Suppressor macrophage treated with lipopolysaccharide for 1 hour (primary cell): ENCODE measurements at regions not wholly inside any gene's neighbourhood (a gene's known extent, or its start where the extent isn't known, plus 50 kb on each side); places are given as distances from the start of the nearest gene placed in this dataset.

Experiments
- DNase-seq, 3 donors: peaks; one replicate each; pipeline ENCODE4 v3.0.0-alpha.2; 2020 to 2022

DNA sequence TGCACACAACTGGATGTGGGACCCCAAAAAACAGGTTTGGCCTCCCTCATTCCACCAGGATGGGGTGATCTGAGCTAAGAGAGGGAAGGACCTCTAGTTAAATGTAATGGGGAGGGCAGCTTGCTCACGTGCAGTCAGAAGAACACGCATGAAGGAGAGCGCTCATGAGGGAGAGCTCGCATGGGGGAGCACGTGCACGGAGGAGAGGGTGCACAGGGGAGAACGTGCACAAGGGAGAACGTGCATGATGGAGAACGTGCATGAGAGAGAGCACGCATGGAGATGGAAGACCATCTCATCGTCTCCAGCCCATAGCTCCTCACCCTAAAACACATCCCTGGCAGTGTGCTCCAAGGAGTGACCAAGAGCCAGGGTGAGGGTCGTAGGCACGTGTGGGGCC, 141.2 kb downstream of the RBFOX3 start:
- no peak for DNase-seq

DNA sequence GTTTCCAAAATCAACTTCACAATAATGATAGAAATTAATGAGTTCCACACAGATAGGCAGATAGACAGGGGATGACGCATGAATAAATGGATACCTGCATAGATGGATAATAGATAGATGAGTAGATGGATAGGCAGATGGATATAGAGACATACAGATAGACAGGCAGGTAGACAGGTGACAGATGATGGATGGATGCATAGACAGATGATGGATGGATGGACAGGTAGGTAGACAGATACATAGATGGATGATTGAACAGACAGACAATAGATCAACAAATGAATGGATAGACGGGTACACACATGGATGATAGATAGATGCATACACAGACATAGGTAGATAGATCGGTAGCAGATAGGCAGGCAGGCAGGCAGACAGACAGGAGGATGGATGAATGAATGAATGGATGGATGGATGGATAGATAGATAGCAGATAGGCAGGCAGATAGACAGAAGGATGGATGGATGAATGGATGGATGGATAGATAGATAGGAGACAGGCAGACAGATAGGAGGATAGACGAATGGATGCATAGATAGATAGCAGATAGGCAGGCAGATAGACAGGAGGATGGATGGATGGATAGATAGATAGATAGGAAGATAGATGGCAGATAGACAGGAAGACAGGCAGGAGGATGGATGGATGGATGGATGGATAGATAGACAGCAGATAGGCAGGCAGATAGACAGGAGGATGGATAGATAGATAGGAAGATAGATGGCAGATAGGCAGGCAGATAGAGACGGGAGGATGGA, 142.5 kb downstream of the RBFOX3 start:
- no peak for DNase-seq

DNA sequence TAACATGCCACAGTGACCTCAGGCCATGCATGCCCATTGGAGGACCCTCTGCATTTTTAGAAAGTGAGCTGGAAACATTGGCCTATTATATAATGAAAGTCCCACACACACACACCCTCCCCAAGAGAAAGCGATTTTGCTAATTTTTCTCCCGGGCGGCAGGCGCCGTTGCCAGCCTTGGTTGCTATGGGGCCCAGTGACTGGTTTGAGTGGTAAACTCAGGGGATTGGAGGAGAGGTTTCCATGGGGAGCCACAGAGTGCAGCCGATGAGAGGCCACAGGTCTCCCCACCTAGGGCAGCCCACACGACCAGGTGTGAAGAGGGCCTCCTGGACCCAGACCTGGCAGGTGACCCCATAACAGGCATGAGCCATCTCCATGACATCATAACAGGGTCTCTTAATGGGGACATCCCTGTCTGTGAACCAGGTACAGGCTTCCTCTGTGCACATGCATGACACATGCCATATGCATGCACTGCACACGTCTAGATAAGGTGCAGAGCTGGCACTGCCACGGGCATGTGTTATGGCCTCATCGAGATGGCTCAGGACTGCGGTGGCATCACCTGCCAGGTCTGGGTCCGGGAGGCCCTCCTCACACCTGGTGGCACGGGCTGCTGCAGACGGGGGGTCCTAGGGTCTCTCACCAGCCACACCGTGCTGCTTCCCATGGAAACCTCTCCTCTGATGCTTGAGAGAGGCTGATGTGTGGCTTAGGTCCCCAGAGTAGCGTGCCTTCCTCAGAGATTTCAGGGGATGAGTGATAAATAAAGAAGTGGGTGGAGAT, 144.1 kb downstream of the RBFOX3 start:
- no peak for DNase-seq

DNA sequence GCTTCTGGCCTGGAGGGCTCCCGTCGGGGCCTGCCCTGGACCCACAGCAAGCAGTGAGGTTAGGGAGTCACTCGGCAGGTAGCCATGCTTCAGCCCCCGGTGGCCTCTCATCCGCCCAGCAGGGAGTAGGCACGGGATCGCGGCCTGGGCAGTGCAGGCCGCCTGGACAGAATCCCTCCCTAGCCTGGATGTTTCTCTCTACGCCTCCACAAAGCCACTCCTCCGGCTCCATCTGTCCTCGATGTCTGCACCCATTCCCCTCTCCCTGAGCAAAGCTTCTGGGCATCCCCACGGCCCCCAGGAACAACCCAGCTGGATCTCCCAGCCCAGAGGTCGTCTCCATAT, 145.2 kb downstream of the RBFOX3 start:
- no peak for DNase-seq

DNA sequence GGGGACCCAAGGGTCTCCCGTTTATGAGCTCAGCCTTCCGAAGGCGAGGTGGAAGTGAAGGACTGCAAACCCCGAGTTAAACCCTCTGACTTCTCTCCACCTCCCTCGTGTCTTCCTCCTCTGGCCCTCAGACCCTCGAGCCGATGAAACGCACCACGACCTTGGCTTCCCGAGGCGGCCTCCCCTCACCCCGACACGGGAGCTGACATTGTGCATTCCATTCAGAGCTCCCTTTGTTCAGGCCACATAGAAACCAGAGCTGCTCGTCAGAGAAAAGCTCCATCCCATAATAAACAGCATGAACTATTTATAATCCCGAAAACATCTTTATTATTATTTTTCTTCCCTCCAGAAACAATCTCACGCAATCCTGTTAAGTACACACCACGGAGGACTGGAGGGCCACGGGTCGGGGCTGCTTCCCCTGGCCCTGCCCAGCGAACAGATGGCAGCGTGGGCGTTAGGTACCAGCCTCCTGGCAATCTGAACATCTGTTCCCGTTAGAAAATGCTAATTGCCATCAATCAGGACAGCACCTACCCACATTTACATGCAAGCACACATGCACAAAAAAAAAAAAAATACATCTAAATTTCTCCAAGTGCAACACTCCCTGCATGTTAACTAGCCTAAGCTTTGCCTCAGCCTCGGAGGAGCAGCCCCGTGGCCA, 145.7 kb downstream of the RBFOX3 start:
- no peak for DNase-seq

DNA sequence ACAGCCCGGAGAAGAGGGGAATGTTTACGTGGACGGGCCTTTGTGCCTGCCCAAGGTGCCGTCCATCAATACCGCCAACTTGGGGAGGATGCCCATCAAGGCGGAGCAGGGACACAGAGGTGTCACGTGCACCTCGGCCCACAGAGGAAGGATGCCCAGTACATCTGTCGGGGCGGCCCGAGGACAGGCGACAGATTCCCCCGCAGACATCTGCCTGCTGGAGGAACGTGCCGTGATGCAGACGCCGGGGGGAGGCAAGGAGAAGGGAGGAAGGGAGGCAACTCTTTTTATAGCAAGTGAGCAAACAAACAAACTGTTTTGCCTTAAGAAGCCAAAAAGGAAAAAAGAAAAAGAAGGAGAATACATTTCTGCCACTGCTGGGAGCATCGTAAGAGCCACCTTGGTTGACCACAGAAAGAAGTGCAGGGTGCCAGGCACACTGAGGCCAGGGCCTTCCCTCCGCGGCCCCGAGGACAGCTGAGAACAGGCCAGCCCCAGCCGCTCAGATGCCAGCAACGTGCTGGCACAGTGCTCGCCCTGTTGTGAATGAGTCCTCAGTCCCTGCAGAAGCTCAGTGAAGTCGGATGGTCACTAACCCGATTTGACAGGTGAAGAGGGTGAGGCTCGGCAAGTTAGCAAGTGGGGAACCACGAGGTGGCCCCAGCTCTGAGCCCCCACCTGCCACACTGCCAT, 146.4 kb downstream of the RBFOX3 start:
- no peak for DNase-seq

DNA sequence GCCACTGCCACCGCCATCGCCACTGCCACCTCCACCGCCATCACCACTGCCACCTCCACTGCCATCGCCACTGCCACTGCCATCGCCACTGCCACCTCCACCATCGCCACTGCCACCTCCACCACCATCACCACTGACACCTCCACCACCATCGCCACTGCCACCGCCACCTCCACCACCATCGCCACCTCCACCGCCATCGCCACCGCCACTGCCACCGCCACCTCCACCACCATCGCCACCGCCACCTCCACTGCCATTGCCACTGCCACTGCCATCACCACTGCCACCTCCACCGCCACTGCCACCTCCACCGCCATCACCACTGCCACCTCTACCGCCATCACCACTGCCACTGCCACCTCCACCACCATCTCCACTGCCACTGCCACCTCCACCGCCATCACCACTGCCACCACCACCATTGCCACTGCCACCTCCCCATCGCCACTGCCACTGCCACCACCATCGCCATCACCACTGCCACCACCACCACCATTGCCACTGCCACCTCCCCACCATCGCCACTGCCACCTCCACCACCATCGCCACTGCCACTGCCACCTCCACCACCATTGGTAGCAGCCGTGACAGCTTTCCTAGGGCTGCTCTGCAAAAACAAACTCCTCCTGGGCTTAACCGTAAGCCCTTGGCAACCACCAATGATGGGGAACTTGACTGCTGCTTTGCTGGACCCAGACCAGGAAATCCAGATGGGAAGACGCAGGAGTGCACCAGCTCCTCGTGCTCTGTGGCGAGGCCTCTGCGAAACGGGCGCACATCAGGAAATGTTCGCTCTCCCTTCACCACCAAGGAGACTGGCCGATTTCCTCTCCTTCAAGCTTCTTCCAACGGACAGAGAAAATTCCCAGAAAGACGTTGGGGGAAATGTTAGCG, 147.2 kb downstream of the RBFOX3 start:
- no peak for DNase-seq

DNA sequence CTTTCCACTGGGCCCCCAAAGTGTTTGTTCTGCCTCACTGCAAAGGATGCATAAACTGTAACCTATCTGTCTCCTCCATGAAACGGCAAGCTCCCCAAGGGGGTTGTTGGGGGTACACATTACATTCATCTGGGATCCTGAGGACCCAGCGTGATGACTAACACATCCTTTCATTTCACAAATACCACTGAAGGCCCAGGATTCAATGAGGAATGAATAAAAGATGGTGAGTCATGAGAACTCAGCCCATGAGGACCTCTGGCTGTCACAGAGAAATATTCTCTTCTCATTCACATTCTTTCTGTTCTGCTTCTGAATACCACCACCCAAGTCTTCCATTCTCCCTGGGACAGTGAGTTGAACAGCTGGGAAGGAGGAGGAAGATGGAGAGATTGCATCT, 149.8 kb downstream of the RBFOX3 start:
- no peak for DNase-seq

DNA sequence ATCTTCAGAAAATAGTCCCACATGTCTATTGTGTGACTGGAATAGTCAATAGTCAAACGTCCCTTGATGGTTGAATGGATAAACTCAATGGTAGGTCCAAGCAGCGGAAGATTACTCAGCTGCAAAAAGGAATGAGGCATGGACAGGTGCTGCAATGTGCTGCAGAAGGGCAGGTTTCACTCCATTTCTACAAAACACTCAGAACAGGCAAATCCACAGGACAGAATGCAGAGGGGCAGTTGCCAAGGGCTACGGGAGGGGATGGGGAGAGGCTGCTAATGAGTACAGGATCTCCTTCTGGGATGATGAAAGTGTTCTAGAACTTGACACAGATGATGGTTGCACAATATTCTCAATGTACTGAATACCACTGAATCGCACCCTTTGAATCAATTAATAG, 151.0 kb downstream of the RBFOX3 start:
- DNase-seq, result no peak

DNA sequence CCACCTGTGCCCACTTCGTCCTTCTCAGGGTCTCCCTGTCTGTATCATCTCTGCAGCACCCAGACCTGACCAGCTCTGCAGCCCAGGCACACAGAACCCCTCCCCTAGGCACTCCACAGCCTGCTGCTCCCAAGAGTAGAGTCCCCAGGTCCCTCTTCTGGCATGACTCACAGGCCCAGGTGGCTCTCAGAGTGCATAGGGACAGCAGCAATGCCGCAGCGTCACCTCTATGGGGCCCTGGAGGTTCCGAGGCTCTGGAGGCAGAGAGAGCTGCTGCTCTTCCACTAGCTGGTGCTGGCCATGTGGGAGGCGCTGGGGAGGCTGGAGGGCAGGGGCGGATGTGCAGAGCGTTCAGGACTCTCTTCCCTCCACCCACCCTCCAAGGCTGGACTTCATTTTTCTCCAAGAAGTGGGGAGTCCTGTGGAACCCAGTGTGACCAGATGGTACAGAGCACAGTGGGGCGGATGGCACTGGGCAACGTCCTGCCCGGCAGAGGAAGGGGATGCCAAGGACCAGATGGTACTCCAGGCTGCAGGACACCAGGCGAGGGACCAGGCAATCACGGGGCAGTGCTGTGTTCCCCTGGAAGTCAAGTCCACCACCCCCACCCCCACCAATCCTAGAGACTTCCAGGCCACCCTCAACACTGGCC, 151.7 kb downstream of the RBFOX3 start:
- no peak for DNase-seq

DNA sequence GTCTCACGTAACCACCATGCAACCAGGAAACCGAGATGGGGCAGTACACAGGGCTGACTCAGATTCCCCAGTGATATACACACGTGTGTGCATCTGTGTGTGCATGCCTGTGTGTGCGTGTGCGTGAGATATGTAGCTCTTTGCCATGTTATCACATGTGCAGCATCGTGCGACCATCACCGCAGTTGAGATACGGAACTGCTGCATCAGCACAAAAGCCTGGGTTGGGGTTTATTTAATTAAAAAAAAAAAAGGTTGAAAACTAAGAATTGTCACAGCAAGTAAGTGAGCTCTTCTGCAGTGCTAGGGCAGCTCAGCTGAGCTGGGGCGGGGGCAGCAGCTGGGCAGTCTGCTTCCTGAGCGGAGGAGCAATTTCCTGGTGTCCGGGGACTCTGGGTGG, 152.5 kb downstream of the RBFOX3 start:
- DNase-seq, result no peak

DNA sequence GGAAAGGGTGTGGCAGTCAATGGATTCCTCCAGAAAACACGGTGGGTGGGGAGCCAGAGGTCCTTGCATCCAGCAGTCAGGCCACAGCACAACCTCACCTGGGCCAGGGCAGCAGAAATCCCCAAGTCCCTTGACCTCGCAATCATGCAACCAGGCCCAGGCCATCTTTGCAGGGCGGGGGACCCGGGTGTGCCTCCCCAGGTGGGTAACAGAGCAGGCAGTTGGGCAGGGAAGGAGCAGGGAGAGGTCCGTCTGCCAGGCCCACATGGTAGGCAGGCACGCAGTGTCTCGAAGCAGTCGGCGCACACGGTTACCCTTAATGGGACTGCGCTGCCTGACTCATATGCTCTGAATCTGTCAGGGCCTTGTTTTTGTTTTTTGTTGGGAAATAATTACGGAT, 153.0 kb downstream of the RBFOX3 start:
- no peak for DNase-seq

DNA sequence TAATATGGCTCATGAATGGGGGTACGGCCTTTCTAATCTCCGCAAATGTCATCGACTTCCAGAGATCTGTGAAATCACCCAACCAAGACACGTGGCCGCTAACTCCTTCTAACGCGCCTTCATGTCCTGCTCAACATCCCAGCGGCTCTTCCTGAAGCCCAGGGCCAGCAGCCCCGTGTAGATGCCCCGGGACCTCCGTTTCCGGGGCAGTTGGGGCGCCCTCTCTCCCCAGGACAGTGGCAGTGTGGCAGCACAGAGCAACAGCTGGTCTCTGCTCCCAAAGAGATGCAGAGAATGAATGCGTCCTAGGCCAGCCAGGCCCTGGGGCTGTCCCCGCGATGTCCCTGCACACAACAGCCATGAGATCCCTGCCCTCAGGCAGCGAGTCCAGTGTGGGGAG, 153.5 kb downstream of the RBFOX3 start:
- DNase-seq, result no peak

DNA sequence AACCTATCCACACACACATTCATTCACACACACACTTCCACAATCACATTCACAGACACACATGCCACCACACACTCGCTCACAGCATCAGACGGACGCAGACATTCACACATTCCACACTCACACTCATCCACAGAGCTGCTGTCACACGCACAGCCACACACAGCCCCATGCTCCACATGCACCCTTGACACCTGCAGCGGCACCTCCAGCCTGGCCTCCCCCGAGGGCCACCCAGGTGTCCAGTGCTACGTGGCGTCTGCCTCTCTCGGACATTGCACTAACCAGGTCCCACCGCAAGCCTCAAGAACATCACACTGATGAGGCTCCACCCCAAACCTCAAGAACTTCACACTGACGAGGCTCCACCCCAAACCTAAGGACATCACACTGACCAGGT, 155.2 kb downstream of the RBFOX3 start:
- no peak for DNase-seq

DNA sequence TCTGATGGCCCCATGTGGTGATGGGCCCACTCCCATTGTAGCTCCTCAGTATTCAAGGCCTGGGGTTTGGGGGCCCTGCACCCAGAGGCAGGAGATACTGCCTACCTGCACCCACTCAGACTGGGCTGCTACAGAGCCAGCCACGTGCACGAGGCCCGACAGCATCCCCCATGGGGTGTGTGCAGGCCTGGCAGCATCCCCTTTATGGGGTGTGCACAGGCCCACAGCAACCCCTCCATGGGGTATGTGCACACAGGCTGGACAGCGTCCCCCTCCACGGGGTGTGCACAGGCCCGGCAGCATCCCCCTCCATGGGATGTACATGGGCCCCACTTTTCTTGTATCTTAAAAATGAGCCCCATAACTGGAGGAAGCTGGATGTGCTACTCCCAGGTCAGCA, 156.0 kb downstream of the RBFOX3 start:
- no peak for DNase-seq

DNA sequence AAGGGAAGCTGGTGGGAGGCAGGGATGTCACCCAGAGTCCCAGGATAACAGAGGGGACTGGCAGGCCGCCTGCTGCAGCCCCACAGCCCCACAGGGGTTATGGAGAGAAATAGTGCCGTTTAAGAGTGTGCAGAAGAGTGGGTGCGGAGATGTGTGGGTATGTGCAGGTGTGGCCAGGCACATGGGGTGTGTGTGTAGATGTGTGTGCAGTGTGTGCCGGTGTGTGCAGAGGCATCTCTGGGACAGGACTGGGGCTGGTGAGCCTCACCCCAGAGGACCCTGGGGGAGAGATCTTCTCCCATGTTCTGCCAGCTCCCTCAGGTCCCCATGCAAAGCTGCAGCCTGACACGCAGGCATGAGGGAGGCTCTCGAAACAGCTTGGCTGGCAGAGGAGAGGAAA, 157.4 kb downstream of the RBFOX3 start:
- no peak for DNase-seq

DNA sequence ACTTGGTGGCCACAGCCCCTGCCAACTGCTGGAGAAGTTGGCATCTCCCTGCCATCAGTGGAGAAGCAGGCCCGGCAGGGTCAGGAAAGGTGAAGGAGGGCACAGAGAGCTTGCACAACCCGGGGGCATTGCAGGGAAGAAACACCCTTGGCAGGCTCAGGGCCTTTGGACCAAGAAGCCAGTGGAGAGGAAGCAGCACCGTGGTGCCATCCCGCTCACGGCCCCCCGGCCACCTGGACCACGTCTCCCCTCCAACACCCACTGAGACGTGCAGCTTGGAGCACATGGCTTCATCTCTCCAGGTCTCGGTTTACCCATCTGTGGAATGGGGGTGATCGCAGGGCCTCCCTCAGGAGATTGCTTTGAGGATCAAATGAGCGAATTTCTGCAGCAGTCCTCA, 158.1 kb downstream of the RBFOX3 start:
- DNase-seq, result no peak

DNA sequence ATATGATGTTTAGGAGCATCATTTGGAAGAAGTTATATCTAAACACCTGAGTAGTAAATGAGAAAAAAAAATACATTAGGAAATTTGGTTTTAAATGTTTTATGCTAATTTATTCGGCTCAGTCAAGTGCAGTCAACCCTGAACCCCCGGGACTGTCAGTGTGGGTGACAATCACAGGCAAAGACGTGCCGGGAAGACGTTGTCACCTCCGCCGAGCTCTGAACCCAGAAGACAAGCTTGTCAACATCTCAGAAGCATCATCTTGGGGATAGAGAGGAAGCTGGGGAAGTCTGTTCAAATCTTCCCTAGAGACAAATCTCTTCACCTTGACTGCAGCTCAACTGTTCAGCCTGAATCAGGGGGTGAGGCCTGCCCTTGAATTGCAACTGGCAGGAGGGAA, 159.7 kb downstream of the RBFOX3 start:
- DNase-seq, result no peak

DNA sequence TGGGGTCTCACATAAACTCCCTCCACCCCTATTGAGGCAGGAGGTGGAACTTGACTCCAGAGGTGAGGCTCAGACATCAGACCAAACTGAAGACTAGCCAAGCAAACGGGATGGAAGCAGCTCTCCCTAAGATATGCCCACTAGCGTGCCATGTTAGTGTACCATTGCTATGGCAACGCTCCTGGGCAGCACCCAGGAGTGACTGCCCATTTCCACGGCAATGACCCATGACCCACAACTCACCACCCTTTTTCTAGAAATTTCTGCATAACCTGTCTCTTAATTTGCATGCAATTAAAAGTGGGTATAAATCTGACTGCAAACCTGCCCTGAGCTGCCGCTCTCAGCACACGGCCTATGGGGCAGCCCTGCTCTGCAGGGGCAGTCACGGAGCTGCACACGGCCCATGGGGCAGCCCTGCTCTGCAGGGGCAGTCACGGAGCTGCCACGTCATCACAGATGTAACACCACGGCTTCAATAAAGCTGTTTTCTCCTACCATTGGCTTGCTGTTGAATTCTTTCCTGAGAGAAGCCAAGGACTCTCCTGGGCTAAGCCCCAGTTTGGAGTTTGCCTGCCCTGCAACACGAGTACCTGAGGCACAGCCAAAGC, 164.3 kb downstream of the RBFOX3 start:
- no peak for DNase-seq

DNA sequence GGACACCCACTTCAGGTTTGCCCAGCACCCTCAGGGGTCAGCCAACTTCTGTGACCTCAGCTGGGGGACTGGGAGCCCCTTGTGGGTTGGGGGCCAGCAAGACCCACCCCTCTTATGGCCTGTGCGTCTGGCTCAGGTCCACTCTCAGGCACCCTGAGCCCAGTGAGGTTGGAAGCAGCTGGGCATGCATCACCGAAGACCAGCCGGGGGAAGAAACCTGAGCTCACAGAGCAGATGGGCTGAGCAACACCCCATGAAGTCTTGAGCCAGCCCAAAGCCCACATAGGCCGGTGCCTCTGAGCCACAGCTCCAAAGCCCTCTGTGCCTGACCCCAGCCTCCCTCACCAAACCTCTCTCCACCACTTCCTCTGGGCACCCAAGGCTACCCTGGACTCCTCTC, 166.7 kb downstream of the RBFOX3 start:
- no peak for DNase-seq

DNA sequence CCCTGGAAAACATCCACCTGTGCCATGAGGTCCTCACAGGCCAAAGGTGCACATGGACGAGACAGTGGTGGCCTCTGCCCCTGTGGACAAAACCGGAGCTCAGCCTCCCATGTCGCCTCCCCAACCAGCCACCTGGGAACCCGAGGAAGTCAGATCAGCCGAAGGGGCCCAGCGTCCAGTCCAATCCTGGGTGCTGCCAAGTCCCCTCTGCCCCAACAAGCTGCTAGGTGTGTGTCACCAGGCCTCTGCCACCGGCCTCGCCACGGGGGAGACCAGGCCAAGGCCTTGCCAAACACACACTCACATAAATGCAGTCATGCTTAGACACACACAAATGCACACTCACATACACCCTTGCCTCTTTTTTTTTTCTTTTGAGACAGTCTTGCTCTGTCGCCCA, 167.8 kb downstream of the RBFOX3 start:
- no peak for DNase-seq
